A204.1 (cell line): ENCODE measurements at regions not wholly inside any gene's neighbourhood (a gene's known extent, or its start where the extent isn't known, plus 50 kb on each side); places are given as distances from the start of the nearest gene placed in this dataset.

ENCODE experiments used
- FAIRE-seq: peaks from 2 replicates; lab custom pipeline; 2012; peaks lifted over from hg19 to GRCh38; lab: Jason Lieb, UNC

- no peak for FAIRE-seq
These were observed 450.4 kb upstream of the CTNND2 start for GRCh38 chr5:12354686-12355085.

- FAIRE-seq, result no peak
These were observed 439.3 kb upstream of the CTNND2 start for GRCh38 chr5:12343558-12343957.

- FAIRE-seq, result no peak
These were observed 431.7 kb upstream of the CTNND2 start for GRCh38 chr5:12335938-12336337.

GRCh38 chr5:12332480-12332879 is 428.2 kb upstream of the CTNND2 start:
- no peak for FAIRE-seq

GRCh38 chr5:12330993-12331588 is 426.8 kb upstream of the CTNND2 start:
- FAIRE-seq, result no peak

GRCh38 chr5:12330381-12330780 is 426.1 kb upstream of the CTNND2 start:
- FAIRE-seq, result no peak

- no peak for FAIRE-seq
These were observed 419.5 kb upstream of the CTNND2 start for GRCh38 chr5:12323637-12324229.

GRCh38 chr5:12322042-12322441 is 417.8 kb upstream of the CTNND2 start:
- no peak for FAIRE-seq

- no peak for FAIRE-seq
These were observed 416.1 kb upstream of the CTNND2 start for GRCh38 chr5:12320331-12320730.

GRCh38 chr5:12316812-12317211 is 412.6 kb upstream of the CTNND2 start:
- no peak for FAIRE-seq

- no peak for FAIRE-seq
These were observed 411.2 kb upstream of the CTNND2 start for GRCh38 chr5:12315461-12315860.

- no peak for FAIRE-seq
These were observed 409.4 kb upstream of the CTNND2 start for GRCh38 chr5:12313602-12314001.

- FAIRE-seq, result no peak
These were observed 408.1 kb upstream of the CTNND2 start for GRCh38 chr5:12312343-12312742.

GRCh38 chr5:12294151-12294550 is 389.9 kb upstream of the CTNND2 start:
- FAIRE-seq, result no peak

GRCh38 chr5:12292610-12293204 is 388.5 kb upstream of the CTNND2 start:
- FAIRE-seq, result no peak

GRCh38 chr5:12284604-12285003 is 380.4 kb upstream of the CTNND2 start:
- no peak for FAIRE-seq

- no peak for FAIRE-seq
These were observed 373.4 kb upstream of the CTNND2 start for GRCh38 chr5:12277504-12278192.

GRCh38 chr5:12274236-12274635 is 370.0 kb upstream of the CTNND2 start:
- no peak for FAIRE-seq

- no peak for FAIRE-seq
These were observed 368.1 kb upstream of the CTNND2 start for GRCh38 chr5:12272389-12272788.

GRCh38 chr5:12270914-12271313 is 366.7 kb upstream of the CTNND2 start:
- no peak for FAIRE-seq

- no peak for FAIRE-seq
These were observed 364.9 kb upstream of the CTNND2 start for GRCh38 chr5:12269164-12269563.

- no peak for FAIRE-seq
These were observed 354.3 kb upstream of the CTNND2 start for GRCh38 chr5:12258549-12258948.

GRCh38 chr5:12250454-12250853 is 346.2 kb upstream of the CTNND2 start:
- no peak for FAIRE-seq

- FAIRE-seq, result no peak
These were observed 344.6 kb upstream of the CTNND2 start for GRCh38 chr5:12248831-12249230.
